ENCODE measurements at regions not wholly inside any gene's neighbourhood (a gene's known extent, or its start where the extent isn't known, plus 50 kb on each side); places are given as distances from the start of the nearest gene placed in this dataset.

DNA sequence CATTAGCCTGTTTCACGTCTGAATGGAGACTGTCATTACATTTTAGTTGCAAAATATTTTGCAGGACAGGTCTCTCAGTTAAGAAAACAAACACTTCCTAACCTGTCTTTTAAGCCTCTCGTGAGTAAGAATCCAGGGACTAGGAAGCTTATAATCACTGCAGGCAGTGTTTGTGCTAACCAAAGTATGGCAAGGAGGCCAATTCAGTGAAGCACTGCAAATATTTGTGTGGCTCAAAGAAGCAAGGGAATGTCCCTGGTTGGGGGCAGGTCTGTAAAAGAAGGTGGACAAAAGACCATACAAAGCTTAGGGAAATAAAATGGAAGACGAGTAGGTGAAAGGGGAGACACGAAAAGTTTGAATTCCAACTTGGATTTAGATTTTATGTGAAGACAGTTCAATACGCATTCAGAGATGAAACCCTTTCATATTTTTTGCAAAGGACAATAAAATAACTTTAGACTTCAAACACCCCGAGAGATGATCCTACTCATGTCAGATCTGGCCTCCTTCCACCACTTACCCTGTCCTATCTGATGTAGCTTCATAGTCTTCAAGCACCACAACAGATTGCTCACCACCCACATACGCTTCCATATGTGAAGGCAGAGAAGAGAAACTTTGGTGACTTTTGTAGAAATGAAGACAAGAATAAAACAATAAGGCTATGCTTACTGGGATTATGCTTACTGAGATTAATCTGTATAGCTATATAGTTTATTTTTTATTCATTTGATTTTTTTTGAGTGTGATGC, 240.9 kb downstream of the TUSC7 start:
- TF ChIP-seq NRF1 (IDR thresholded peaks at IDR 0.05; ENCODE audit: low read depth, low read length) (no peak), CTBP2 (IDR thresholded peaks at IDR 0.05; ENCODE audit: borderline replicate concordance, insufficient read depth, insufficient read length, low read length) (no peak), CTCF (IDR thresholded peaks at IDR 0.05; ENCODE audit: control extremely low read depth in 1 of 3, insufficient read depth in 1 of 3, low read depth in 1 of 3, low read length in 3 of 3) (no peak), EZH2 (IDR thresholded peaks at IDR 0.05; ENCODE audit: low read depth, low read length, severe bottlenecking) (no peak), FOSL1 (IDR thresholded peaks at IDR 0.05; ENCODE audit: insufficient read depth, low read depth, low read length) (no peak), TAF7 (optimal IDR thresholded peaks at IDR 0.05; ENCODE audit: borderline replicate concordance, low read depth, low read length) (no peak)
